IMR-90 (cell line): ENCODE measurements at regions not wholly inside any gene's neighbourhood (a gene's known extent, or its start where the extent isn't known, plus 50 kb on each side); places are given as distances from the start of the nearest gene placed in this dataset.

Experiments used
- ATAC-seq: fragments of 200-7000 bp; cut with Tn5 transposase; 2 replicates; pipeline ENCODE4 v1.9.1; 2020; ENCODE audit warnings: low read depth, mild to moderate bottlenecking, moderate library complexity
- BruUV-seq: library from RNA; stranded (reverse); fragments of 400-500 nt; replicated peaks from 2 replicates; lab custom pipeline; 2021; lab: Mats Ljungman, UMichigan
- CTCF ChIA-PET: fragments of 300-600 bp; formaldehyde crosslinking; extraction: SDS; loops from one replicate; lab custom pipeline; 2021; ENCODE audit warnings: antibody characterized with exemption; lab: Yijun Ruan, JAX
- POLR2A ChIA-PET: fragments of 300-600 bp; sonication (Branson Sonifier 250); formaldehyde crosslinking; loops from one replicate; lab custom pipeline; 2022; ENCODE audit warnings: antibody characterized with exemption; ENCODE audit not compliant: unreplicated experiment; lab: Charles Lee
- DNase-seq: peaks from one replicate; pipeline ENCODE4 v3.0.0; 2013
- H2AFZ ChIP-seq: replicated peaks from 2 replicates; pipeline ENCODE3; 2013; ENCODE audit warnings: low read length, mild to moderate bottlenecking; ENCODE audit not compliant: poor library complexity
- H2AK5ac ChIP-seq: 2 replicates; pipeline ENCODE4 v1.6.1; 2013; ENCODE audit warnings: low read depth, low read length, inconsistent platforms
- H2AK9ac ChIP-seq: replicated peaks from 2 replicates; pipeline ENCODE3; 2013; ENCODE audit warnings: mild to moderate bottlenecking, low read depth, low read length, moderate library complexity; ENCODE audit not compliant: poor library complexity
- H2BK120ac ChIP-seq: 2 replicates; pipeline ENCODE4 v1.6.1; 2013; ENCODE audit warnings: low read depth, low read length, inconsistent platforms
- H2BK15ac ChIP-seq: 3 replicates; pipeline ENCODE4 v1.6.1; 2013; ENCODE audit warnings: low read depth, low read length, inconsistent platforms
- H2BK20ac ChIP-seq: 2 replicates; pipeline ENCODE4 v1.6.1; 2013; ENCODE audit warnings: low read depth, mild to moderate bottlenecking, inconsistent platforms, low read length, moderate library complexity
- H2BK5ac ChIP-seq: 2 replicates; pipeline ENCODE4 v1.6.1; 2013; ENCODE audit warnings: mild to moderate bottlenecking, low read depth, low read length, inconsistent platforms; ENCODE audit not compliant: poor library complexity, severe bottlenecking
- H3K14ac ChIP-seq: replicated peaks from 2 replicates; pipeline ENCODE4 v1.6.1; 2013; ENCODE audit warnings: low read depth, low read length, inconsistent platforms
- H3K18ac ChIP-seq: 2 replicates; pipeline ENCODE4 v1.6.1; 2013; ENCODE audit warnings: low read depth, low read length, control low read depth
- H3K23ac ChIP-seq: 2 replicates; pipeline ENCODE4 v1.6.1; 2013; ENCODE audit warnings: low read depth, low read length, inconsistent platforms
- H3K27ac ChIP-seq: 2 replicates; pipeline ENCODE4 v1.5.1; 2013; ENCODE audit warnings: mild to moderate bottlenecking, control low read depth, low read length; ENCODE audit not compliant: insufficient read depth
- H3K27me3 ChIP-seq: 2 replicates; pipeline ENCODE4 v1.6.1; 2013; ENCODE audit warnings: low read length; ENCODE audit not compliant: control insufficient read depth, insufficient read depth
- H3K36me3 ChIP-seq: 2 replicates; pipeline ENCODE4 v1.6.1; 2013; ENCODE audit warnings: low read length, mixed read lengths; ENCODE audit not compliant: control insufficient read depth, insufficient read depth
- H3K4ac ChIP-seq: 2 replicates; pipeline ENCODE4 v1.6.1; 2013; ENCODE audit warnings: low read depth, low read length, inconsistent platforms
- H3K4me1 ChIP-seq: 2 replicates; pipeline ENCODE4 v1.6.1; 2013; ENCODE audit warnings: low read length, mixed read lengths; ENCODE audit not compliant: control insufficient read depth, insufficient read depth
- H3K4me2 ChIP-seq: 2 replicates; pipeline ENCODE4 v1.6.1; 2013; ENCODE audit warnings: low read depth, mild to moderate bottlenecking, control low read depth, low read length, moderate library complexity
- H3K4me3 ChIP-seq: 2 replicates; pipeline ENCODE4 v1.5.1; 2013; ENCODE audit warnings: low read depth, mild to moderate bottlenecking, control low read depth, low read length, moderate library complexity; ENCODE audit not compliant: insufficient read depth
- H3K56ac ChIP-seq: 2 replicates; pipeline ENCODE4 v1.6.1; 2013; ENCODE audit warnings: low read length, inconsistent platforms; ENCODE audit not compliant: insufficient read depth; ENCODE audit errors: extremely low read depth
- H3K79me1 ChIP-seq, 2 experiments: 2 replicates each; pipeline ENCODE4 v1.6.1; 2013; ENCODE audit warnings: low read length in 2 of 2, inconsistent platforms in 1 of 2, low read depth in 1 of 2
- H3K9ac ChIP-seq: 2 replicates; pipeline ENCODE4 v1.6.1; 2013; ENCODE audit warnings: low read depth, low read length, control low read depth
- H3K9me1 ChIP-seq: 2 replicates; pipeline ENCODE4 v1.6.1; 2013; ENCODE audit warnings: low read length, inconsistent platforms; ENCODE audit not compliant: insufficient read depth
- H3K9me3 ChIP-seq: 2 replicates; pipeline ENCODE4 v1.6.1; 2013; ENCODE audit warnings: low read length; ENCODE audit not compliant: control insufficient read depth, insufficient read depth
- H4K20me1 ChIP-seq: 2 replicates; pipeline ENCODE4 v1.6.1; 2013; ENCODE audit warnings: low read length, inconsistent platforms; ENCODE audit not compliant: insufficient read depth
- H4K5ac ChIP-seq: 2 replicates; pipeline ENCODE4 v1.6.1; 2013; ENCODE audit warnings: mild to moderate bottlenecking, low read depth, low read length, control low read depth
- H4K8ac ChIP-seq, 2 experiments: 2 replicates each; pipeline ENCODE4 v1.6.1; 2013; ENCODE audit warnings: low read depth in 2 of 2, low read length in 2 of 2, control low read depth in 1 of 2, inconsistent platforms in 1 of 2
- H4K91ac ChIP-seq: 2 replicates; pipeline ENCODE4 v1.6.1; 2013; ENCODE audit warnings: low read depth, low read length, inconsistent platforms; ENCODE audit not compliant: insufficient read depth
- BHLHE40 ChIP-seq: fragments of 150-350 bp; IDR thresholded peaks from 2 replicates; pipeline ENCODE4 v1.6.1; 2016; ENCODE audit warnings: mild to moderate bottlenecking, low read depth, low read length
- CEBPB ChIP-seq: IDR thresholded peaks from 2 replicates; pipeline ENCODE4 v1.6.1; 2012; ENCODE audit warnings: low read depth, low read length, improper control_type of control experiment
- CHD1 ChIP-seq: IDR thresholded peaks from 2 replicates; pipeline ENCODE4 v1.6.1; 2012; ENCODE audit warnings: low read depth, low read length, improper control_type of control experiment
- FOS ChIP-seq: fragments of 150-350 bp; IDR thresholded peaks from 2 replicates; pipeline ENCODE4 v1.6.1; 2016; ENCODE audit warnings: low read depth, low read length
- MAFK ChIP-seq: IDR thresholded peaks from 2 replicates; pipeline ENCODE4 v1.6.1; 2012; ENCODE audit warnings: low read depth, low read length, improper control_type of control experiment
- MAZ ChIP-seq: IDR thresholded peaks from 2 replicates; pipeline ENCODE4 v1.6.1; 2012; ENCODE audit warnings: low read depth, mild to moderate bottlenecking, low read length, improper control_type of control experiment, moderate library complexity, borderline replicate concordance
- MXI1 ChIP-seq: IDR thresholded peaks from 2 replicates; pipeline ENCODE4 v1.6.1; 2012; ENCODE audit warnings: low read depth, mild to moderate bottlenecking, low read length, moderate library complexity, borderline replicate concordance
- NFE2L2 ChIP-seq: fragments of 150-350 bp; IDR thresholded peaks from 2 replicates; pipeline ENCODE4 v1.6.1; 2016; ENCODE audit warnings: low read depth, mild to moderate bottlenecking, low read length
- POLR2A ChIP-seq: IDR thresholded peaks from 2 replicates; pipeline ENCODE4 v1.6.1; 2012; ENCODE audit warnings: mild to moderate bottlenecking, low read depth, low read length
- RAD21 ChIP-seq: IDR thresholded peaks from 2 replicates; pipeline ENCODE4 v1.6.1; 2012; ENCODE audit warnings: low read length, improper control_type of control experiment
- RCOR1 ChIP-seq: IDR thresholded peaks from 2 replicates; pipeline ENCODE4 v1.6.1; 2012; ENCODE audit warnings: mild to moderate bottlenecking, low read length, improper control_type of control experiment; ENCODE audit not compliant: insufficient replicate concordance
- SMC3 ChIP-seq: fragments of 150-350 bp; IDR thresholded peaks from 2 replicates; pipeline ENCODE4 v1.6.1; 2016; ENCODE audit warnings: low read depth, mild to moderate bottlenecking, antibody characterized with exemption, low read length, moderate library complexity
- USF2 ChIP-seq: fragments of 150-350 bp; IDR thresholded peaks from 2 replicates; pipeline ENCODE4 v1.6.1; 2017; ENCODE audit warnings: mild to moderate bottlenecking, antibody characterized with exemption, low read length, low read depth
- WGBS, 2 experiments: methylation state at CpG; one replicate each; pipeline versions ENCODE4 v1.1.5 to v1.1.7; 2013; ENCODE audit warnings: missing lambda C conversion rate in 2 of 2; ENCODE audit not compliant: insufficient read length in 1 of 2; ENCODE audit errors: extremely low coverage in 2 of 2; 5-methylcytosine and 5-hydroxymethylcytosine counted together
- dilution Hi-C: fragments of 300-500 bp; cut with HindIII; formaldehyde crosslinking; loops from one replicate; pipeline ENCODE4 v1.14.3; 2018; ENCODE audit warnings: low sequenced_read_pairs; ENCODE audit not compliant: unreplicated experiment
- in situ Hi-C: fragments of 300-500 bp; cut with MboI; formaldehyde crosslinking; loops from 3 replicates; pipeline ENCODE4 v1.14.3; 2019; ENCODE audit warnings: low sequenced_read_pairs, inconsistent platforms, mixed read lengths
- intact Hi-C: fragments of 100-400 bp; cut with micrococcal nuclease; formaldehyde crosslinking; loops from 2 replicates; pipeline ENCODE4 v1.10.0; 2022
- TF ChIP-seq, protein P1 (sequence below): fragments of 150-350 bp; IDR thresholded peaks from 2 replicates; pipeline ENCODE4 v1.6.1; 2016; ENCODE audit warnings: low read depth, mild to moderate bottlenecking, low read length, moderate library complexity, borderline replicate concordance
- TF ChIP-seq, protein P2 (sequence below): conservative IDR thresholded peaks from 2 replicates; pipeline ENCODE4 v1.5.1; 2012; ENCODE audit warnings: mild to moderate bottlenecking, low read depth, low read length, improper control_type of control experiment

- Histone ChIP-seq H2BK15ac (no peak overlapping the region), H2BK5ac (no peak overlapping the region), H3K14ac (no peak overlapping the region), H2AK9ac (no peak overlapping the region), H3K4me1 (no peaks in the 10 kb centered on the region), H3K9me1 (no peaks in the 10 kb centered on the region), H4K5ac (no peak overlapping the region), H4K20me1 (no peaks in the 10 kb centered on the region), H3K27me3 (no peaks in the 10 kb centered on the region; the same call in 1 of the 2 replicates), H3K4ac (no peak overlapping the region), H2AK5ac (no peak overlapping the region), H2BK20ac (no peak overlapping the region), H3K9ac (no peak overlapping the region), H2BK120ac (no peak overlapping the region), H3K56ac (no peak overlapping the region), H3K4me3 (no peak overlapping the region), H3K79me1 (no peaks in the 10 kb centered on the region), H4K8ac (no peak overlapping the region), H3K23ac (no peak overlapping the region), H3K4me2 (no peak overlapping the region), H3K27ac (no peak overlapping the region), H2AFZ (no peak overlapping the region), H3K9me3 (peaks cover 3% of the 10 kb centered on the region; the same call in 1 of the 2 replicates), H3K36me3 (no peaks in the 10 kb centered on the region), H3K18ac (no peak overlapping the region), H4K91ac (no peak overlapping the region)
- intact Hi-C loops, result no loop called here
- no peak for DNase-seq
- ChIA-PET POLR2A (no interaction called here), CTCF (no interaction called here)
- dilution Hi-C loops, result no loop called here
- in situ Hi-C loops, result no loop called here
- no peak for ATAC-seq
- WGBS, 2 experiments, result no CpG with 5 or more reads among the region's 1 CpG
- no peak for TF ChIP-seq CHD1
- TF ChIP-seq BHLHE40, result no peak
- TF ChIP-seq, protein P1, sequence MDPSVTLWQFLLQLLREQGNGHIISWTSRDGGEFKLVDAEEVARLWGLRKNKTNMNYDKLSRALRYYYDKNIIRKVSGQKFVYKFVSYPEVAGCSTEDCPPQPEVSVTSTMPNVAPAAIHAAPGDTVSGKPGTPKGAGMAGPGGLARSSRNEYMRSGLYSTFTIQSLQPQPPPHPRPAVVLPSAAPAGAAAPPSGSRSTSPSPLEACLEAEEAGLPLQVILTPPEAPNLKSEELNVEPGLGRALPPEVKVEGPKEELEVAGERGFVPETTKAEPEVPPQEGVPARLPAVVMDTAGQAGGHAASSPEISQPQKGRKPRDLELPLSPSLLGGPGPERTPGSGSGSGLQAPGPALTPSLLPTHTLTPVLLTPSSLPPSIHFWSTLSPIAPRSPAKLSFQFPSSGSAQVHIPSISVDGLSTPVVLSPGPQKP, result no peak
- no peak for TF ChIP-seq SMC3
- TF ChIP-seq USF2, result no peak
- no peak for TF ChIP-seq FOS
- TF ChIP-seq, protein P2, sequence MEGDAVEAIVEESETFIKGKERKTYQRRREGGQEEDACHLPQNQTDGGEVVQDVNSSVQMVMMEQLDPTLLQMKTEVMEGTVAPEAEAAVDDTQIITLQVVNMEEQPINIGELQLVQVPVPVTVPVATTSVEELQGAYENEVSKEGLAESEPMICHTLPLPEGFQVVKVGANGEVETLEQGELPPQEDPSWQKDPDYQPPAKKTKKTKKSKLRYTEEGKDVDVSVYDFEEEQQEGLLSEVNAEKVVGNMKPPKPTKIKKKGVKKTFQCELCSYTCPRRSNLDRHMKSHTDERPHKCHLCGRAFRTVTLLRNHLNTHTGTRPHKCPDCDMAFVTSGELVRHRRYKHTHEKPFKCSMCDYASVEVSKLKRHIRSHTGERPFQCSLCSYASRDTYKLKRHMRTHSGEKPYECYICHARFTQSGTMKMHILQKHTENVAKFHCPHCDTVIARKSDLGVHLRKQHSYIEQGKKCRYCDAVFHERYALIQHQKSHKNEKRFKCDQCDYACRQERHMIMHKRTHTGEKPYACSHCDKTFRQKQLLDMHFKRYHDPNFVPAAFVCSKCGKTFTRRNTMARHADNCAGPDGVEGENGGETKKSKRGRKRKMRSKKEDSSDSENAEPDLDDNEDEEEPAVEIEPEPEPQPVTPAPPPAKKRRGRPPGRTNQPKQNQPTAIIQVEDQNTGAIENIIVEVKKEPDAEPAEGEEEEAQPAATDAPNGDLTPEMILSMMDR, result no peak
- TF ChIP-seq CEBPB, result no peak
- TF ChIP-seq NFE2L2, result no peak
- TF ChIP-seq RAD21, result no peak
- TF ChIP-seq RCOR1, result no peak
- no peak for TF ChIP-seq MAZ
- no peak for TF ChIP-seq MXI1
- no peak for TF ChIP-seq MAFK
- no peak for TF ChIP-seq POLR2A
- BruUV-seq, result no TSS peak
Measured at GRCh38 chr15:47968593-47968992, 152.2 kb upstream of the SLC24A5 start.
